D721Med (cell line): ENCODE measurements at regions not wholly inside any gene's neighbourhood (a gene's known extent, or its start where the extent isn't known, plus 50 kb on each side); places are given as distances from the start of the nearest gene placed in this dataset.

Source experiments
- DNase-seq: peaks from one replicate; pipeline ENCODE4 v3.0.0; 2011; ENCODE audit warnings: low spot score; ENCODE audit not compliant: insufficient read length
- FAIRE-seq: peaks from 2 replicates; lab custom pipeline; 2011; peaks lifted over from hg19 to GRCh38; lab: Jason Lieb, UNC
- TF ChIP-seq, protein P1 (sequence below): IDR thresholded peaks from 2 replicates; pipeline ENCODE4 v1.5.1; 2012; ENCODE audit warnings: mild to moderate bottlenecking, control low read depth; ENCODE audit not compliant: insufficient read depth; ENCODE audit errors: missing control alignments

DNA sequence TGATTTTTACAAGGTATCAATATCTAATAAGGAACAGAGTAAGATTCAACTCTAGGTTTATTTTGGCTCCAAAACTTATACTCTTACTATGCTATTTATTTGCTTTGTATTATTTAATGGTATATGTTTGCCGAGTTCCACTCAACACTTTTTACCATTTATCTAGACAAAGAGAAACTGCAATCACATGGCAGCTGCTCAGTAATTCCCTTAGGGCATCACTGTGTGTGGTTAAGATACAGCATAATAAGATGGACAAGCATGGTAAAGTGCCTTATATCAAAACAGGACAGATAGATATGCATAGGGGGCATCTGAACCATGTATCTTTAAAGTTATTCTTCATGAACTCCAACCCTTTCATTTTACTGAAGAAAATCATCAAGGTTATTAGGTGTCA lies 483.0 kb upstream of the ID4 start:
- TF ChIP-seq, protein P1, sequence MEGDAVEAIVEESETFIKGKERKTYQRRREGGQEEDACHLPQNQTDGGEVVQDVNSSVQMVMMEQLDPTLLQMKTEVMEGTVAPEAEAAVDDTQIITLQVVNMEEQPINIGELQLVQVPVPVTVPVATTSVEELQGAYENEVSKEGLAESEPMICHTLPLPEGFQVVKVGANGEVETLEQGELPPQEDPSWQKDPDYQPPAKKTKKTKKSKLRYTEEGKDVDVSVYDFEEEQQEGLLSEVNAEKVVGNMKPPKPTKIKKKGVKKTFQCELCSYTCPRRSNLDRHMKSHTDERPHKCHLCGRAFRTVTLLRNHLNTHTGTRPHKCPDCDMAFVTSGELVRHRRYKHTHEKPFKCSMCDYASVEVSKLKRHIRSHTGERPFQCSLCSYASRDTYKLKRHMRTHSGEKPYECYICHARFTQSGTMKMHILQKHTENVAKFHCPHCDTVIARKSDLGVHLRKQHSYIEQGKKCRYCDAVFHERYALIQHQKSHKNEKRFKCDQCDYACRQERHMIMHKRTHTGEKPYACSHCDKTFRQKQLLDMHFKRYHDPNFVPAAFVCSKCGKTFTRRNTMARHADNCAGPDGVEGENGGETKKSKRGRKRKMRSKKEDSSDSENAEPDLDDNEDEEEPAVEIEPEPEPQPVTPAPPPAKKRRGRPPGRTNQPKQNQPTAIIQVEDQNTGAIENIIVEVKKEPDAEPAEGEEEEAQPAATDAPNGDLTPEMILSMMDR, result no peak
- FAIRE-seq (no peak), DNase-seq (no peak)

DNA sequence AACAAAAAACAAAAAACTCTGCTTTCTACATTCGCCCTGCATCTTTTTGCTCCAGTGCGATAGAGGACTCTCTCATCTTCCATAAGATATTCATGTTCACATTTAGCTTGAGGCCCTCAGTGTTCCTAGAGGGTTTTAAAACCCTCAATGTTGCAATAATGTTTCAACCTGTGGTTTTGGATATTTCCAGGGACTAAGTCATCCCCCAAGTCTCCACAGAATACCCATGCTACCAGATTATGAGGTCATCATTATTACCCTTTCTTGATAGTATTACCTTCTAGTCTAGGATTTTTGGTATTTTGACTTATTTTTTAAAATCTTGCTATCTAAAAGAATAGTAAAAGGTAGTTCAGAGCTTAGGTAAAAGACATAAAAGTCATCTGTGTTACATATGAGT lies 480.5 kb upstream of the ID4 start:
- FAIRE-seq (no peak), DNase-seq (no peak)
- TF ChIP-seq, protein P1, result no peak

GRCh38 chr6:19362396-19362795 lies 474.8 kb upstream of the ID4 start:
- no peak for FAIRE-seq
- TF ChIP-seq, protein P1, result no peak

DNA sequence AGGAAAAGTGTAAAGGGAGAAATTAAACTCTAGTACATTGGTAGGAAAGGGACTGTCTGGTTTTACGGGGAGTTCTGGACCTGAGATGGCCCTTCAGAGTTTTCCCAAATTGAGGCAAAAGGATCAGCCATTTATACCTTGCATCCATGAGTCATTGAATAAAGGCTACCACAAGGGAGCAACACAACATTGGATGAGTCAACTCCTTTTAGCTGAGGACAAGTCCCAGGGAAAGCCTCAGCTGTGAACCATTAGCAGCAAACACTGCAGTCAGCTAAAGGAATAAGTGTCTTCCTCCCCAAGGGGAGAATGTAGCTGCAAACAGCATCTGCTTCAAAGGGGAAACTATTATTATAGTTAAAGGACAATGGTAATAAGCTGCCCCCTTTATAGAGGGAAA lies 468.7 kb upstream of the ID4 start:
- TF ChIP-seq, protein P1, result no peak
- DNase-seq (no peak), FAIRE-seq (no peak)

More at GRCh38 chr6:19362396-19362795, 474.8 kb upstream of the ID4 start:
- no peak for DNase-seq

GRCh38 chr6:19369785-19370184 lies 467.4 kb upstream of the ID4 start:
- DNase-seq (no peak), FAIRE-seq (no peak)
- TF ChIP-seq, protein P1, result no peak

GRCh38 chr6:19370831-19371230 lies 466.3 kb upstream of the ID4 start:
- DNase-seq (no peak), FAIRE-seq (no peak)
- TF ChIP-seq, protein P1, result no peak

DNA sequence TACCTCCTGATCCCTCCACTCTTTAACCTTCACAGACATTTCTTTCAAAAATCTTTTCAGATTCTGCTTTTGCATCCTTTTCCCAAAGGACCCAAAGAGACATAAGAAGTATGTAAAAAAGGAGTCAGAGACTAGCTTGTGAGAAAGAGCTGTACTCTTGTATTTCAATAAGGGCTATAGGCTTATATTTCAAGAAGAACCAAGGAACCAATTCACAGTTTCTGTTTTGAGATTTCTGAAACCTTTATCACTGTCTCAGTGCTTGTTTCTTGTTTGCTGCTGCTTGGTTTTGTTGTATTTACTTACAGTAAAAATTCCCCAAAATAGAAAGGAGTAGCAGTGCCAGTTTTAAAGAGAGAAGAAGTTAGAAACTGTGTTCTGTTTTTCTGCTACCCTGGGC lies 461.6 kb upstream of the ID4 start:
- no peak for DNase-seq
- FAIRE-seq, result no peak
- TF ChIP-seq, protein P1, result no peak
